ENCODE measurements at regions not wholly inside any gene's neighbourhood (a gene's known extent, or its start where the extent isn't known, plus 50 kb on each side); places are given as distances from the start of the nearest gene placed in this dataset.
"Not testable (repeated sequence)": the region's sequence is repeated elsewhere in the genome, so short reads cannot be mapped to it uniquely, and the experiment has no call there.

- Histone ChIP-seq H3K4me1 (peaks cover 15 to 53% (median 34%) of the 10 kb centered on the region in 6 donors), H3K27ac (no peak overlapping the region), H3K36me3 (no peaks in the 10 kb centered on the region), H3K27me3 (replicated peaks in 1 of 7) (no peaks in the 10 kb centered on the region), H3K4me3 (no peak overlapping the region), H3K9me3 (no peaks in the 10 kb centered on the region)
- 84 to 94% (median 93%) methylated on average over 2 of the region's 2 CpGs for WGBS, 5 donors
- no peak for DNase-seq
- TF ChIP-seq POLR2AphosphoS5 (IDR thresholded peaks at IDR 0.05) (no peak), POLR2A (IDR thresholded peaks at IDR 0.05) (no peak), CTCF (IDR thresholded peaks at IDR 0.05 in 8 of 11, conservative IDR thresholded peaks at IDR 0.05 in 3 of 11) (no peak)
- intact Hi-C loops (cut with DNase I; ENCODE audit: low total_unique reads) = no loop called here
Measured at GRCh38 chr1:101124405-101124804, 98.8 kb upstream of the DPH5 start.

- H3K4me1 ChIP-seq = peaks cover 12 to 48% (median 29%) of the 10 kb centered on the region in 6 donors
- H3K27me3 ChIP-seq (replicated peaks in 1 of 7); H3K27ac ChIP-seq; H3K9me3 ChIP-seq; intact Hi-C loops (cut with DNase I; ENCODE audit: low total_unique reads); H3K36me3 ChIP-seq; H3K4me3 ChIP-seq; DNase-seq: not testable (repeated sequence)
- 92 to 98% (median 95%) methylated on average over 4 of the region's 4 CpGs for WGBS, 5 donors
Measured at GRCh38 chr1:101123904-101124303, 98.3 kb upstream of the DPH5 start.

GRCh38 chr1:101122452-101123166 lies 97.0 kb upstream of the DPH5 start:
- intact Hi-C loops (cut with DNase I; ENCODE audit: low total_unique reads) = no loop called here
- 53 to 60% (median 59%) methylated on average over 8 of the region's 8 CpGs for WGBS, 5 donors
- Histone ChIP-seq H3K9me3 (no peaks in the 10 kb centered on the region), H3K36me3 (no peaks in the 10 kb centered on the region), H3K4me3 (no peak overlapping the region), H3K27ac (no peak overlapping the region), H3K27me3 (replicated peaks in 1 of 7) (no peaks in the 10 kb centered on the region), H3K4me1 (peaks cover under 1 to 35% (median 16%) of the 10 kb centered on the region in 6 donors)
- DNase-seq = no peak
- TF ChIP-seq POLR2AphosphoS5 (IDR thresholded peaks at IDR 0.05) = no peak
- TF ChIP-seq CTCF (IDR thresholded peaks at IDR 0.05 in 8 of 11, conservative IDR thresholded peaks at IDR 0.05 in 3 of 11) = no peak
- no peak for TF ChIP-seq POLR2A (IDR thresholded peaks at IDR 0.05)

GRCh38 chr1:101121975-101122374 lies 96.4 kb upstream of the DPH5 start:
- H3K27me3 ChIP-seq (replicated peaks in 1 of 7) = no peaks in the 10 kb centered on the region
- peaks cover 0 to 29% (median 14%) of the 10 kb centered on the region in 6 donors for H3K4me1 ChIP-seq
- intact Hi-C loops (cut with DNase I; ENCODE audit: low total_unique reads) = no loop called here
- H3K4me3 ChIP-seq = no peak overlapping the region
- H3K9me3 ChIP-seq = no peaks in the 10 kb centered on the region
- TF ChIP-seq POLR2A (IDR thresholded peaks at IDR 0.05) = no peak
- no peak for TF ChIP-seq CTCF (IDR thresholded peaks at IDR 0.05 in 8 of 11, conservative IDR thresholded peaks at IDR 0.05 in 3 of 11)
- no peak for TF ChIP-seq POLR2AphosphoS5 (IDR thresholded peaks at IDR 0.05)
- DNase-seq = no peak
- H3K27ac ChIP-seq = no peak overlapping the region
- H3K36me3 ChIP-seq = no peaks in the 10 kb centered on the region
- 56 to 78% (median 72%) methylated on average over 2 of the region's 2 CpGs for WGBS, 5 donors
